Mesenchymal stem cell (in vitro differentiated cells and primary cell): ENCODE measurements at regions not wholly inside any gene's neighbourhood (a gene's known extent, or its start where the extent isn't known, plus 50 kb on each side); places are given as distances from the start of the nearest gene placed in this dataset.
A peak's percentile ranks its signal among the peaks of the same experiment; 100 is the strongest.

Source experiments
- DNase-seq: peaks from one replicate; pipeline ENCODE4 v3.0.0-alpha.2; 2013
- H2AFZ ChIP-seq: one replicate; pipeline ENCODE4 v1.6.1; 2013; ENCODE audit warnings: low read depth, mild to moderate bottlenecking, control low read depth, inconsistent platforms, low read length, moderate library complexity
- H2AK5ac ChIP-seq: 2 replicates; pipeline ENCODE4 v1.6.1; 2013; ENCODE audit warnings: low read length, moderate library complexity, mild to moderate bottlenecking, inconsistent platforms; ENCODE audit not compliant: severe bottlenecking
- H2BK120ac ChIP-seq: one replicate; pipeline ENCODE4 v1.6.1; 2013; ENCODE audit warnings: low read depth, mild to moderate bottlenecking, inconsistent platforms, low read length, moderate library complexity
- H2BK12ac ChIP-seq, 2 experiments: one replicate each; pipeline ENCODE4 v1.6.1; 2013; ENCODE audit warnings: inconsistent platforms in 2 of 2, low read length in 2 of 2, mild to moderate bottlenecking in 2 of 2, moderate library complexity in 2 of 2, control low read depth in 1 of 2
- H2BK15ac ChIP-seq: one replicate; pipeline ENCODE4 v1.6.1; 2013; ENCODE audit warnings: mild to moderate bottlenecking, low read depth, inconsistent platforms; ENCODE audit not compliant: poor library complexity, severe bottlenecking
- H2BK5ac ChIP-seq: 2 replicates; pipeline ENCODE4 v1.6.1; 2013; ENCODE audit warnings: low read depth, mild to moderate bottlenecking, low read length, control low read depth, inconsistent platforms; ENCODE audit not compliant: poor library complexity, severe bottlenecking
- H3K14ac ChIP-seq, 2 experiments: one replicate each; pipeline ENCODE4 v1.6.1; 2013; ENCODE audit warnings: inconsistent platforms in 2 of 2, low read length in 2 of 2, control low read depth in 1 of 2, mild to moderate bottlenecking in 1 of 2, moderate library complexity in 1 of 2
- H3K18ac ChIP-seq, 2 experiments: one replicate each; pipeline ENCODE4 v1.6.1; 2013; ENCODE audit warnings: inconsistent platforms in 2 of 2, low read length in 2 of 2, control low read depth in 1 of 2, low read depth in 1 of 2, mild to moderate bottlenecking in 1 of 2
- H3K23ac ChIP-seq, 2 experiments: one replicate each; pipeline ENCODE4 v1.6.1; 2013; ENCODE audit warnings: inconsistent platforms in 2 of 2, low read length in 2 of 2, mild to moderate bottlenecking in 2 of 2, moderate library complexity in 2 of 2, control low read depth in 1 of 2
- H3K27ac ChIP-seq: 2 replicates; pipeline ENCODE4 v1.5.1; 2013; ENCODE audit warnings: mild to moderate bottlenecking, moderate library complexity, low read length, control low read depth, inconsistent platforms; ENCODE audit not compliant: poor library complexity, severe bottlenecking
- H3K27me3 ChIP-seq, 2 experiments: 2 replicates each; pipeline versions ENCODE4 v1.6.1 to v1.7.0; 2013; ENCODE audit warnings: low read length in 2 of 2, mild to moderate bottlenecking in 2 of 2, moderate library complexity in 2 of 2, control low read depth in 1 of 2, inconsistent platforms in 1 of 2; ENCODE audit not compliant: control insufficient read depth in 1 of 2, insufficient read depth in 1 of 2
- H3K36me3 ChIP-seq, 2 experiments: 2 replicates each; pipeline versions ENCODE4 v1.6.1 to v1.7.0; 2013; ENCODE audit warnings: low read length in 2 of 2, control low read depth in 1 of 2, inconsistent platforms in 1 of 2, low read depth in 1 of 2, mild to moderate bottlenecking in 1 of 2; ENCODE audit not compliant: insufficient read depth in 2 of 2, control insufficient read depth in 1 of 2
- H3K4ac ChIP-seq, 2 experiments: one replicate each; pipeline ENCODE4 v1.6.1; 2013; ENCODE audit warnings: inconsistent platforms in 2 of 2, low read length in 2 of 2, mild to moderate bottlenecking in 2 of 2, moderate library complexity in 2 of 2, control low read depth in 1 of 2, low read depth in 1 of 2
- H3K4me1 ChIP-seq: 2 replicates; pipeline ENCODE4 v1.6.1; 2013; ENCODE audit warnings: low read depth, low read length, control low read depth; ENCODE audit not compliant: control insufficient read depth, insufficient read depth
- H3K4me2 ChIP-seq: 2 replicates; pipeline ENCODE4 v1.6.1; 2013; ENCODE audit warnings: low read length, mild to moderate bottlenecking, inconsistent platforms; ENCODE audit not compliant: poor library complexity, severe bottlenecking
- H3K4me3 ChIP-seq, 2 experiments: 2 replicates each; pipeline versions ENCODE4 v1.5.1 to v1.7.0; 2013; ENCODE audit warnings: low read length in 2 of 2, mild to moderate bottlenecking in 2 of 2, control low read depth in 1 of 2, low read depth in 1 of 2; ENCODE audit not compliant: insufficient read depth in 1 of 2
- H3K79me1 ChIP-seq: replicated peaks from 2 replicates; pipeline ENCODE4 v1.6.1; 2013; ENCODE audit warnings: mild to moderate bottlenecking, control low read depth, low read length, inconsistent platforms; ENCODE audit not compliant: poor library complexity, severe bottlenecking
- H3K9ac ChIP-seq: 2 replicates; pipeline ENCODE4 v1.7.0; 2013; ENCODE audit warnings: mild to moderate bottlenecking, low read length, moderate library complexity
- H3K9me3 ChIP-seq: 2 replicates; pipeline ENCODE4 v1.7.0; 2013; ENCODE audit warnings: mild to moderate bottlenecking, low read length; ENCODE audit not compliant: control insufficient read depth
- H4K8ac ChIP-seq: one replicate; pipeline ENCODE4 v1.6.1; 2013; ENCODE audit warnings: inconsistent platforms, mild to moderate bottlenecking, low read length, moderate library complexity
- H4K91ac ChIP-seq: one replicate; pipeline ENCODE4 v1.6.1; 2013; ENCODE audit warnings: mild to moderate bottlenecking, low read length, inconsistent platforms
- WGBS: methylation state at CpG from one replicate; pipeline ENCODE4 v1.1.7; 2013; ENCODE audit warnings: mixed read lengths; 5-methylcytosine and 5-hydroxymethylcytosine counted together

- H3K23ac ChIP-seq = no peak overlapping the region
- no peak overlapping the region for H2BK12ac ChIP-seq
- H3K9ac ChIP-seq = no peak overlapping the region
- H3K4me3 ChIP-seq = no peak overlapping the region
- H3K36me3 ChIP-seq = no peaks in the 10 kb centered on the region
- no peak overlapping the region for H4K91ac ChIP-seq
- H3K14ac ChIP-seq = no peak overlapping the region
- H3K27me3 ChIP-seq = no peaks in the 10 kb centered on the region
- H3K4me1 ChIP-seq = no peaks in the 10 kb centered on the region
- H3K27ac ChIP-seq = no peak overlapping the region
- no peaks in the 10 kb centered on the region for H3K79me1 ChIP-seq
- H2BK5ac ChIP-seq = no peak overlapping the region
- no peak overlapping the region for H2BK120ac ChIP-seq
- no peak overlapping the region for H4K8ac ChIP-seq
- H3K18ac ChIP-seq = no peak overlapping the region
- no peak overlapping the region for H3K4me2 ChIP-seq
- no peaks in the 10 kb centered on the region for H3K9me3 ChIP-seq
- H3K4ac ChIP-seq = no peak overlapping the region
- no peak overlapping the region for H2BK15ac ChIP-seq
- DNase-seq = no peak
- WGBS = 78% methylated on average over 3 of the region's 3 CpGs
- H2AK5ac ChIP-seq = no peak overlapping the region
- H2AFZ ChIP-seq = no peak overlapping the region
Observed at GRCh38 chr21:18138507-18138906, 106.1 kb upstream of the CHODL start.

GRCh38 chr21:18129526-18129925, 115.1 kb upstream of the CHODL start:
- Histone ChIP-seq H3K23ac (no peak overlapping the region), H2BK12ac (no peak overlapping the region), H2AK5ac (no peak overlapping the region), H2BK15ac (no peak overlapping the region), H4K8ac (no peak overlapping the region), H3K4me2 (no peak overlapping the region), H3K4me1 (no peaks in the 10 kb centered on the region), H3K9ac (no peak overlapping the region), H4K91ac (no peak overlapping the region), H2BK5ac (no peak overlapping the region), H3K27me3 (no peaks in the 10 kb centered on the region), H3K4me3 (no peak overlapping the region), H2BK120ac (no peak overlapping the region), H2AFZ (no peak overlapping the region), H3K79me1 (no peaks in the 10 kb centered on the region), H3K9me3 (no peaks in the 10 kb centered on the region), H3K27ac (no peak overlapping the region), H3K18ac (no peak overlapping the region), H3K14ac (no peak overlapping the region), H3K4ac (no peak overlapping the region), H3K36me3 (no peaks in the 10 kb centered on the region)
- 70% methylated on average over 1 of the region's 1 CpG for WGBS
- DNase-seq = no peak

GRCh38 chr21:18118566-18118965, 126.1 kb upstream of the CHODL start:
- Histone ChIP-seq H2BK15ac (no peak overlapping the region), H3K27me3 (no peaks in the 10 kb centered on the region), H3K18ac (no peak overlapping the region), H3K14ac (no peak overlapping the region), H3K79me1 (no peaks in the 10 kb centered on the region), H3K4me3 (no peak overlapping the region), H3K4me1 (no peaks in the 10 kb centered on the region), H2BK5ac (no peak overlapping the region), H3K4ac (no peak overlapping the region), H3K9ac (no peak overlapping the region), H3K4me2 (no peak overlapping the region), H2AFZ (no peak overlapping the region), H3K9me3 (no peaks in the 10 kb centered on the region), H4K8ac (no peak overlapping the region), H4K91ac (no peak overlapping the region), H2BK12ac (no peak overlapping the region), H2AK5ac (no peak overlapping the region), H3K36me3 (no peaks in the 10 kb centered on the region), H3K27ac (no peak overlapping the region), H3K23ac (no peak overlapping the region), H2BK120ac (no peak overlapping the region)
- no peak for DNase-seq
- 63% methylated on average over 1 of the region's 1 CpG for WGBS

- no peaks in the 10 kb centered on the region for H3K27me3 ChIP-seq
- H2BK120ac ChIP-seq = no peak overlapping the region
- WGBS = no CpG with 5 or more reads among the region's 1 CpG
- H3K4me3 ChIP-seq = no peak overlapping the region
- no peaks in the 10 kb centered on the region for H3K79me1 ChIP-seq
- peak overlapping the region; percentile 79 to 82 for H3K18ac ChIP-seq
- no peak overlapping the region for H3K27ac ChIP-seq
- no peak overlapping the region for H2BK12ac ChIP-seq
- no peak overlapping the region for H2AFZ ChIP-seq
- H3K9me3 ChIP-seq = no peaks in the 10 kb centered on the region
- peak overlapping the region in 1 of 2 experiments; percentile 73 for H3K4ac ChIP-seq
- H4K91ac ChIP-seq = peak overlapping the region; percentile 73
- H3K9ac ChIP-seq = no peak overlapping the region
- H3K14ac ChIP-seq = no peak overlapping the region
- no peaks in the 10 kb centered on the region for H3K36me3 ChIP-seq
- H4K8ac ChIP-seq = no peak overlapping the region
- H2AK5ac ChIP-seq = no peak overlapping the region
- no peak overlapping the region for H3K4me2 ChIP-seq
- no peak overlapping the region for H3K23ac ChIP-seq
- peak; percentile 84 for DNase-seq
- H2BK15ac ChIP-seq = no peak overlapping the region
- no peaks in the 10 kb centered on the region for H3K4me1 ChIP-seq
- H2BK5ac ChIP-seq = no peak overlapping the region
Observed at GRCh38 chr21:18117176-18117575, 127.5 kb upstream of the CHODL start.
